K562 (cell line): ENCODE measurements at regions not wholly inside any gene's neighbourhood (a gene's known extent, or its start where the extent isn't known, plus 50 kb on each side); places are given as distances from the start of the nearest gene placed in this dataset.

ENCODE experiments used
- ATAC-seq: fragments of 200-7000 bp; cut with Tn5 transposase; 3 replicates; pipeline ENCODE4 v1.9.1; 2020; ENCODE audit warnings: moderate library complexity
- BruUV-seq: library from RNA; stranded (reverse); fragments of 400-500 nt; replicated peaks from 2 replicates; lab custom pipeline; 2021; lab: Mats Ljungman, UMichigan
- CTCF ChIA-PET: fragments of 300-600 bp; formaldehyde crosslinking; extraction: SDS; loops from one replicate; lab custom pipeline; 2021; ENCODE audit warnings: low intra/inter-chr PET ratio; lab: Yijun Ruan, JAX
- POLR2A ChIA-PET: fragments of 300-600, 350-650 bp; sonication (Branson Sonifier 250); formaldehyde crosslinking; extraction: SDS; loops from one replicate; lab custom pipeline; 2021; ENCODE audit warnings: antibody characterized with exemption, inconsistent platforms; lab: Yijun Ruan, JAX
- DNase-seq, 4 experiments: peaks; one replicate each; pipeline versions ENCODE4 v3.0.0 to v3.0.0-alpha.2; 2011 to 2018; ENCODE audit warnings: low spot score in 3 of 4, mixed read lengths in 3 of 4; ENCODE audit errors: extremely low read depth in 1 of 4
- FAIRE-seq: peaks from 2 replicates; lab custom pipeline; 2011; peaks lifted over from hg19 to GRCh38; lab: Jason Lieb, UNC
- H2AFZ ChIP-seq: 2 replicates; pipeline ENCODE4 v1.6.0; 2011; ENCODE audit warnings: low read depth, low read length, control low read depth, inconsistent platforms
- H3K27ac ChIP-seq: fragments of 200-600 bp; 3 replicates; pipeline ENCODE4 v1.8.0; 2011; ENCODE audit warnings: low read depth, mild to moderate bottlenecking, control low read depth, inconsistent platforms, low read length, moderate library complexity, mixed read lengths; ENCODE audit errors: extremely low read depth
- H3K27me3 ChIP-seq, 2 experiments: fragments of 300-600 bp in 1 of 2; 2 replicates in 1 of 2; 3 replicates in 1 of 2; pipeline versions ENCODE4 v1.6.0 to v1.8.0; 2011; ENCODE audit warnings: inconsistent platforms in 2 of 2, low read length in 2 of 2, mild to moderate bottlenecking in 1 of 2, mixed read lengths in 1 of 2, moderate library complexity in 1 of 2; ENCODE audit not compliant: control insufficient read depth in 2 of 2, insufficient read depth in 2 of 2
- H3K36me3 ChIP-seq: fragments of 300-600 bp; 3 replicates; pipeline ENCODE4 v1.8.0; 2011; ENCODE audit warnings: mild to moderate bottlenecking, low read length, inconsistent platforms; ENCODE audit not compliant: control insufficient read depth, insufficient read depth
- H3K4me1 ChIP-seq, 2 experiments: fragments of 200-600 bp in 1 of 2; replicated peaks in 1 of 2; 2 replicates in 1 of 2; 3 replicates in 1 of 2; pipeline versions ENCODE4 v1.5.1 to v1.8.0; 2011; ENCODE audit warnings: inconsistent platforms in 2 of 2, low read length in 2 of 2, mild to moderate bottlenecking in 1 of 2, mixed read lengths in 1 of 2, moderate library complexity in 1 of 2; ENCODE audit not compliant: control insufficient read depth in 2 of 2, insufficient read depth in 2 of 2
- H3K4me2 ChIP-seq: 2 replicates; pipeline ENCODE4 v1.6.1; 2011; ENCODE audit warnings: low read length, control low read depth, inconsistent platforms, mixed read lengths; ENCODE audit not compliant: insufficient read depth
- H3K4me3 ChIP-seq: fragments of 200-600 bp; sonication (generic), shearing (Covaris generic); 2 replicates; pipeline ENCODE4 v1.5.1; 2016; ENCODE audit warnings: control low read depth, inconsistent platforms
- H3K79me2 ChIP-seq: fragments of 200-600 bp; 3 replicates; pipeline ENCODE4 v1.8.0; 2011; ENCODE audit warnings: low read length, inconsistent platforms; ENCODE audit not compliant: control insufficient read depth, insufficient read depth
- H3K9ac ChIP-seq, 2 experiments: 2 replicates each; pipeline versions ENCODE4 v1.6.0 to v1.6.1; 2011; ENCODE audit warnings: low read depth in 2 of 2, low read length in 2 of 2, control low read depth in 1 of 2, inconsistent platforms in 1 of 2, mild to moderate bottlenecking in 1 of 2, mixed read lengths in 1 of 2; ENCODE audit not compliant: insufficient read depth in 1 of 2
- H3K9me1 ChIP-seq: one replicate; pipeline ENCODE4 v1.6.0; 2011; ENCODE audit warnings: inconsistent platforms, mild to moderate bottlenecking, low read length, moderate library complexity; ENCODE audit not compliant: control insufficient read depth, insufficient read depth
- H3K9me3 ChIP-seq: replicated peaks from 2 replicates; pipeline ENCODE4 v1.5.1; 2011; ENCODE audit warnings: low read depth, low read length, inconsistent platforms; ENCODE audit not compliant: control insufficient read depth, insufficient read depth
- H4K20me1 ChIP-seq: replicated peaks from 2 replicates; pipeline ENCODE4 v1.6.1; 2011; ENCODE audit warnings: low read length, inconsistent platforms, mixed read lengths; ENCODE audit not compliant: control insufficient read depth, insufficient read depth
- MAZ ChIP-seq, 2 experiments: fragments of 450-650 bp in 1 of 2; sonication (generic) in 1 of 2; formaldehyde crosslinking; IDR thresholded peaks in 1 of 2; conservative IDR thresholded peaks in 1 of 2; 2 replicates each; pipeline versions ENCODE4 v1.4.0 to v1.5.0; 2020; ENCODE audit warnings: mild to moderate bottlenecking in 1 of 2, missing genetic modification reagents in 1 of 2
- NR4A1 ChIP-seq, 2 experiments: fragments of 250-450 bp in 1 of 2; fragments of 450-650 bp in 1 of 2; sonication (Bioruptor Pico) in 1 of 2; IDR thresholded peaks; 2 replicates each; pipeline versions ENCODE4 v1.4.0 to v1.6.1; 2016 to 2020; ENCODE audit warnings: mild to moderate bottlenecking in 2 of 2, missing compliant biosample characterization in 1 of 2, missing genetic modification characterization in 1 of 2, moderate library complexity in 1 of 2
- RBM15 ChIP-seq: fragments of 200-400 bp; formaldehyde crosslinking; IDR thresholded peaks from 2 replicates; pipeline ENCODE4 v1.6.1; 2018; ENCODE audit warnings: mild to moderate bottlenecking, low read length, moderate library complexity; ENCODE audit not compliant: insufficient read depth
- RBM17 ChIP-seq: fragments of 200-400 bp; formaldehyde crosslinking; IDR thresholded peaks from 2 replicates; pipeline ENCODE4 v1.6.1; 2017; ENCODE audit warnings: low read depth, mild to moderate bottlenecking, low read length, borderline replicate concordance
- SRSF1 ChIP-seq: fragments of 200-400 bp; formaldehyde crosslinking; IDR thresholded peaks from 2 replicates; pipeline ENCODE4 v1.6.1; 2017; ENCODE audit warnings: mild to moderate bottlenecking, low read depth, low read length, moderate library complexity
- ZNF318 ChIP-seq, 2 experiments: fragments of 450-650 bp; IDR thresholded peaks; 2 replicates each; pipeline ENCODE4 v1.6.1; 2016; ENCODE audit warnings: mild to moderate bottlenecking in 2 of 2, borderline replicate concordance in 1 of 2, low read depth in 1 of 2, moderate library complexity in 1 of 2
- ZNF57 ChIP-seq: fragments of 450-650 bp; formaldehyde crosslinking; IDR thresholded peaks from 2 replicates; pipeline ENCODE4 v1.4.0; 2020; ENCODE audit warnings: mild to moderate bottlenecking, moderate library complexity
- ZNF644 ChIP-seq: fragments of 200-800 bp; sonication (Bioruptor generic); IDR thresholded peaks from 2 replicates; pipeline ENCODE4 v1.6.1; 2016; ENCODE audit warnings: low read depth, missing genetic modification characterization, missing compliant biosample characterization
- ZNF695 ChIP-seq: fragments of 450-650 bp; formaldehyde crosslinking; IDR thresholded peaks from 2 replicates; pipeline ENCODE4 v1.4.0; 2020; ENCODE audit warnings: mild to moderate bottlenecking, moderate library complexity
- WGBS: fragments of 100-300 bp; shearing (Covaris generic); methylation state at CpG from one replicate; pipeline ENCODE4 v1.1.6; 2016; ENCODE audit warnings: low coverage, mixed read lengths; ENCODE audit not compliant: insufficient coverage; ENCODE audit errors: missing lambda C conversion rate; 5-methylcytosine and 5-hydroxymethylcytosine counted together
- in situ Hi-C: fragments of 300-500 bp; cut with MboI; formaldehyde crosslinking; loops from 4 replicates; pipeline ENCODE4 v1.15.0; 2018; ENCODE audit warnings: inconsistent platforms, mixed read lengths
- intact Hi-C: fragments of 100-400 bp; cut with micrococcal nuclease; formaldehyde crosslinking; loops from 2 replicates; pipeline ENCODE4 v1.14.2; 2022
- TF ChIP-seq, protein P1 (sequence below): sonication (generic); formaldehyde crosslinking; IDR thresholded peaks from 2 replicates; pipeline ENCODE4 v1.8.0; 2023; ENCODE audit warnings: mild to moderate bottlenecking, missing genetic modification reagents

- H3K27ac ChIP-seq: no peak overlapping the region
- no peaks in the 10 kb centered on the region for H4K20me1 ChIP-seq
- H3K27me3 ChIP-seq: no peaks in the 10 kb centered on the region
- no CpG with 5 or more reads among the region's 1 CpG for WGBS
- no TSS peak for BruUV-seq
- H3K4me1 ChIP-seq: no peaks in the 10 kb centered on the region; a peak in 1 of 5 replicates
- POLR2A ChIA-PET: no interaction called here
- FAIRE-seq (no peak), ATAC-seq (no peak), DNase-seq (no peak)
- no peaks in the 10 kb centered on the region for H3K79me2 ChIP-seq
- H3K4me3 ChIP-seq: no peak overlapping the region
- no peaks in the 10 kb centered on the region for H3K9me1 ChIP-seq
- intact Hi-C loops: no loop called here
- no peaks in the 10 kb centered on the region for H3K9me3 ChIP-seq
- no peak overlapping the region for H3K9ac ChIP-seq
- in situ Hi-C loops: no loop called here
- no peak overlapping the region for H2AFZ ChIP-seq
- no peaks in the 10 kb centered on the region for H3K36me3 ChIP-seq
- no peak overlapping the region for H3K4me2 ChIP-seq
- CTCF ChIA-PET: no interaction called here
- TF ChIP-seq ZNF318 (IDR thresholded peaks at IDR 0.05; ENCODE audit: borderline replicate concordance in 1 of 2, low read depth in 1 of 2) (no peak), RBM15 (no peak), MAZ (CRISPR knock-in tag; conservative IDR thresholded peaks at IDR 0.05 in 1 of 2, IDR thresholded peaks at IDR 0.05 in 1 of 2) (no peak), SRSF1 (no peak), NR4A1 (CRISPR knock-in tag; IDR thresholded peaks at IDR 0.05) (no peak), NR4A1 (tag; IDR thresholded peaks at IDR 0.05) (no peak), RBM17 (no peak), ZNF695 (CRISPR knock-in tag) (no peak), ZNF57 (CRISPR knock-in tag) (no peak), ZNF644 (tag) (no peak)
- TF ChIP-seq, protein P1, sequence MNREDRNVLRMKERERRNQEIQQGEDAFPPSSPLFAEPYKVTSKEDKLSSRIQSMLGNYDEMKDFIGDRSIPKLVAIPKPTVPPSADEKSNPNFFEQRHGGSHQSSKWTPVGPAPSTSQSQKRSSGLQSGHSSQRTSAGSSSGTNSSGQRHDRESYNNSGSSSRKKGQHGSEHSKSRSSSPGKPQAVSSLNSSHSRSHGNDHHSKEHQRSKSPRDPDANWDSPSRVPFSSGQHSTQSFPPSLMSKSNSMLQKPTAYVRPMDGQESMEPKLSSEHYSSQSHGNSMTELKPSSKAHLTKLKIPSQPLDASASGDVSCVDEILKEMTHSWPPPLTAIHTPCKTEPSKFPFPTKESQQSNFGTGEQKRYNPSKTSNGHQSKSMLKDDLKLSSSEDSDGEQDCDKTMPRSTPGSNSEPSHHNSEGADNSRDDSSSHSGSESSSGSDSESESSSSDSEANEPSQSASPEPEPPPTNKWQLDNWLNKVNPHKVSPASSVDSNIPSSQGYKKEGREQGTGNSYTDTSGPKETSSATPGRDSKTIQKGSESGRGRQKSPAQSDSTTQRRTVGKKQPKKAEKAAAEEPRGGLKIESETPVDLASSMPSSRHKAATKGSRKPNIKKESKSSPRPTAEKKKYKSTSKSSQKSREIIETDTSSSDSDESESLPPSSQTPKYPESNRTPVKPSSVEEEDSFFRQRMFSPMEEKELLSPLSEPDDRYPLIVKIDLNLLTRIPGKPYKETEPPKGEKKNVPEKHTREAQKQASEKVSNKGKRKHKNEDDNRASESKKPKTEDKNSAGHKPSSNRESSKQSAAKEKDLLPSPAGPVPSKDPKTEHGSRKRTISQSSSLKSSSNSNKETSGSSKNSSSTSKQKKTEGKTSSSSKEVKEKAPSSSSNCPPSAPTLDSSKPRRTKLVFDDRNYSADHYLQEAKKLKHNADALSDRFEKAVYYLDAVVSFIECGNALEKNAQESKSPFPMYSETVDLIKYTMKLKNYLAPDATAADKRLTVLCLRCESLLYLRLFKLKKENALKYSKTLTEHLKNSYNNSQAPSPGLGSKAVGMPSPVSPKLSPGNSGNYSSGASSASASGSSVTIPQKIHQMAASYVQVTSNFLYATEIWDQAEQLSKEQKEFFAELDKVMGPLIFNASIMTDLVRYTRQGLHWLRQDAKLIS: no peak
These were observed 128.8 kb upstream of the ZBTB20 start for GRCh38 chr3:115275896-115276295.
